ENCODE measurements at regions not wholly inside any gene's neighbourhood (a gene's known extent, or its start where the extent isn't known, plus 50 kb on each side); places are given as distances from the start of the nearest gene placed in this dataset.

- no peak for TF ChIP-seq SMC3 (conservative IDR thresholded peaks at IDR 0.05; ENCODE audit: poor library complexity)
- TF ChIP-seq REST (IDR thresholded peaks at IDR 0.05; ENCODE audit: borderline replicate concordance), result no peak
- TF ChIP-seq POLR2AphosphoS5 (IDR thresholded peaks at IDR 0.05), result no peak
- TF ChIP-seq CTCF (IDR thresholded peaks at IDR 0.05; ENCODE audit: poor library complexity, severe bottlenecking), result no peak
Observed at GRCh38 chr11:31903225-31904074, 92.3 kb upstream of the PAX6 start.

Measured in neural cell (in vitro differentiated cells).